ENCODE measurements at regions not wholly inside any gene's neighbourhood (a gene's known extent, or its start where the extent isn't known, plus 50 kb on each side); places are given as distances from the start of the nearest gene placed in this dataset.
"Not testable (repeated sequence)": the region's sequence is repeated elsewhere in the genome, so short reads cannot be mapped to it uniquely, and the experiment has no call there.

- no peak for DNase-seq
Measured at GRCh38 chr2:180927030-180927686, 53.2 kb upstream of the UBE2E3 start.

DNA sequence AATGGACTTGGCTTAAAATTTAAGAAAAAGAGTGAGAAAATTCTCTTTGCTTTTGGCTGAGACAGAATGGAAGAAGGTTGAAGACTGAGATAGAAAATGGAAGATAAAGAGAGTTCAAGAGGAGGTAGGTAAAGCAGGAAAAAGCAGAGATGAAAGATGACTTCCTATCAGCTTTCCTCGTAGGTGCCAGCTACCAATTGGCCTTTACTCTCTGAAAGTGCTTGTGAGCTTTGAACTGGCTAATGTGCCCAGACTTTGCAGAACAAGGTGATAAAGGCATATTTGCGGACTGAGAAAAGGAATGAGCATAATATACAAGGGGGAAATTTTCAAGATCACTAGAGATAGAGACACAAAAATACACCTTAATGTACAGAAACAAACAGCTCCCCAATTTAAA lies 54.7 kb upstream of the UBE2E3 start:
- DNase-seq = no peak

DNA sequence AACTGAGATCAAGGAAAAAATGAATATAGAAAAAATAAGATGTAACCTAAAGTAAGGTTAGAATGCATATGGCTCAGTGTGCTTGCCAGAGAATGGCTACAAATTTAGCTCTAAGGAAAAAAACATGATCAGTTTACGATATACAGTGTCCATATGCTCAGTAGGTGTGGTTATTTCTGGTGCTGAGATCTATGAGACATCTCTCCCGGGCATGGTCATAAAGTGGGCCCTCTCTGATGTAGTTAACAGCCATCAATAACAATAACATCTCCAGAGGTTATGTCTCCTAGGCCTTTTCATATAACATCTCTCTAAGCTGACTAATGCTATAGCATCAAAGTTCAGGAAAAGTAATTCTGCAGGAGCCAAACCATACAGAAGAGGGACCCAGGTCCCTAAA lies 56.3 kb upstream of the UBE2E3 start:
- no peak for DNase-seq

- DNase-seq = no peak
Measured at GRCh38 chr2:180910831-180911665, 69.4 kb upstream of the UBE2E3 start.

GRCh38 chr2:180907731-180908130 lies 72.7 kb upstream of the UBE2E3 start:
- no peak for DNase-seq

DNA sequence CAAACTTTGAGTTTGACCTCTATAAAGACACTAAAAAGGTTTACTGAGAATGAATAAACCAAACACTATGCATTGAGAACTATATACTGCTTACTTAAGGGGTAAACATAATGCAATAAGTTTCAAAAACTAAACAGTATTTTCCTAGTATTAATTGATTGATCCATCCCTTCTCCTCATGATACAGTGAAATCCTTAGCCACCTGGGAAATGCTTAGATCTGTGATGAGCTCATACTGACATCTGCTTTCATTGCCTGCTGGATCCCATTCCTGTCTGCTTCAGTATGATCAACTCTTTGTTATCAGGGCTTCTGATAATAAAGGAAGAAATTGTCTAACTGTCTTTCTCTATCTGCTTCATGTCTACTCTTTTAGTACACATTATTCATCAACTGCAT lies 74.9 kb upstream of the UBE2E3 start:
- no peak for DNase-seq

GRCh38 chr2:180905002-180905401 lies 75.4 kb upstream of the UBE2E3 start:
- no peak for DNase-seq

DNA sequence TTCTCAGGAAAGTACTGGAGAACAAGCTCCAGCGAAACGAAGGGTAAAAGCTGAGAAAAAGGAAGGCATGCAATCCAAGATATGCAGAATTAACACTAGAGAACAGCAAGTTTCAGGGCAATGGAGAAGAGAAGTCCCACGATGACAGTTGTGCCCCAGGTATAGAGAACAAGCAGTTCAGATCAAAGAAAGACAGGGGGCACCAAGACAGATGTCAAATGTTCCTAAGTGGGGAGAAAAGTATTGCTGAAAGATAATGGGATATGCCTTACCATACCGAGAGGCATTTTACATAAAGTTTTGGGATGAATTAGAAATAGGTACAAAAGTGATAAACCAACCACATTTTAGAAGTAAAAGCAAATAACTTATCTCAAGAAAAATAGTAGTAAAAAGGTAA lies 79.1 kb upstream of the UBE2E3 start:
- DNase-seq = no peak

DNA sequence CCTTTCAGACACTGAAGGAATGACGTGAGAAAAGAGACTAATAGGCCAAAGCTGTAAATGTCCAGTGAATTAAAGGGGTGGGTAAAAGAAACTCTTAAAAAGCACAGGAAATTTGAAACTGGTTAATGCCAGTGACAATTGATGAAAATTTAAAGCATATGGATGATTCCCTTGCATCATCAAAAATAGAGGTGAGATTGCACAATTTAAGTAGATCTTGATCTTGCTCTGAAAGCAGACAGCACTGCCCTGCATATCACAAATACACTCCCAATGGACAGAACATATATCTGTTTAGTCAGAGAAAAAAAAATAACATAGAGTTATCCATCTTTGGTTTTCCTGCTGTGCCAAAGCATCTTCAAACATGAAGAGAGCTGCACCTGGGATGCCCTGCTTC lies 86.7 kb upstream of the UBE2E3 start:
- DNase-seq = no peak

DNA sequence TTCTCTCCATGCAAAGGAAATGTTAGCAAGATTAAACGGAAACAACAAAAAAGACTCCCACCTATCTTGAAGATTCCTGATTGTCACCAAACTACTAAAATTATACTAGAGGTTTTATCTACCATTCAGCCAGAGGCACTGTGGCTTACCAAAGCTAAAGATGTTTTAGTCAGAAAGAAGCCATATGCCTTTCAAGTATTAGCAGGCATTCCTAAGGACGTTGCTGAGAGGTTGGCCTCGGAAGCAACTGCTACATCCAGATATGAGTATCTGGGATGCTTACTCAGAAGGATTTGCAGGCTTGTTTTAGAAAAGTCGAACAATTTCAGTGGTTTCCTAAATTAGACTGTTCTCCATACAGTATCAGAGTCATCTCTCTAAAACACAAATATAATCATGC lies 88.3 kb upstream of the UBE2E3 start:
- DNase-seq = no peak

- DNase-seq = no peak
Measured at GRCh38 chr2:180891360-180891759, 89.0 kb upstream of the UBE2E3 start.

GRCh38 chr2:180890781-180891180 lies 89.6 kb upstream of the UBE2E3 start:
- no peak for DNase-seq

GRCh38 chr2:180882959-180883358 lies 97.4 kb upstream of the UBE2E3 start:
- no peak for DNase-seq

- DNase-seq = no peak
Measured at GRCh38 chr2:180876506-180876905, 103.9 kb upstream of the UBE2E3 start.

DNA sequence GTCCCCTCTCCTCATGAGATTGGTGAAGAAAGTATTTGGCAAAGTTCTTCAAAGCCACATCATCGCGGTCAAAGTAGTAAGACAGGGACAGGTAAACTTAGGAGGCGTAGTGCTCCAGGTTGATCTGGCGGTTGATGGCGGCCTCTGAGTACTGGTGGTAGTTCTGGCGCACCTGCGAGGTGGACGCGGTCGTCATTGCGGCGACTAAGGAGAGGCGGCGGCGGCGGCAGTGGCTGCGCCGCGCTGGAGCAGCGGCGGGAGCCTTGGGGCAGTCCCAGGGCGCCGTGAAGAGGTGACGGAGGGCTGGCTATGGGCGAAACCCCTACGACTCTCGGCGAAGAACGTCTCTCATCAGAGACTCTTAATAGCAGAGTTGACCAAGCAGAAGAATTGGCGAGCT lies 107.2 kb upstream of the UBE2E3 start:
- no peak for DNase-seq

GRCh38 chr2:180872781-180873180 lies 107.6 kb upstream of the UBE2E3 start:
- not testable (repeated sequence) for DNase-seq

DNA sequence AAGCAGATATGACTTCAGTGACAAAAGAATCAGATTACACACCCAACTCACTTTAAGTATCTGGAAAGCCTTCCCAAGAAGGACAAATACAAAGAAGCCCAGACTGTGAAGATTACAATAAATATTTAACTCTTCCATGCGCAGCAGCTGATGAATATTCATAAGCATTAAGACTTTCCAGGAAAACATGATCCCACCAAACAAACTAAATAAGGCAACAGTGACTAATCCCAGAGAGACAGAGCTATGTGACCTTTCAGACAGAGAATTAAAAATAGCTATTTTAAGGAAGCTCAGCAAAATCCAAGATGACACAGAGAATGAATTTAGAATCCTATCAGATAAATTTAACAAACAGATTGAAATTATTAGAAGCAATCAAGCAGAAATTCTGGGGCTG lies 108.2 kb upstream of the UBE2E3 start:
- no peak for DNase-seq

- no peak for DNase-seq
Measured at GRCh38 chr2:180871649-180872048, 108.8 kb upstream of the UBE2E3 start.

DNA sequence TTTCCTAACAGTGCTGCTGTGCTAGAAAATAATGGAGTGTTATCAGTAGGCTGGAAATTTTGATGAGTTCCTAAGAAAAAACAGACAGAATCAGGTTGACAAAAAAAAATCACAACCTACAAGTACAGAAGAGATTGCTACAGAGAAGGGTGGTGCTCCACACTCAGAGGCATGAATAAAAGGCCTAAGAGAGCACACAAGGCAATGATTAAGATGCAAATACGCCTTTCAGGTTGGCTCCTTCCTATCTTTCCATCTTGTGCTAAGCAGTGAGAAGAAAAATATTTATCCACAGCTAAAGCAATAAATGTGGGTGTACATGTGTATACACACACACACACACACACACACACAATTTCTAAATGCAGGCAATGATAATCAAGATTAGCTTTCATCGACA lies 130.6 kb upstream of the UBE2E3 start:
- DNase-seq = no peak

DNA sequence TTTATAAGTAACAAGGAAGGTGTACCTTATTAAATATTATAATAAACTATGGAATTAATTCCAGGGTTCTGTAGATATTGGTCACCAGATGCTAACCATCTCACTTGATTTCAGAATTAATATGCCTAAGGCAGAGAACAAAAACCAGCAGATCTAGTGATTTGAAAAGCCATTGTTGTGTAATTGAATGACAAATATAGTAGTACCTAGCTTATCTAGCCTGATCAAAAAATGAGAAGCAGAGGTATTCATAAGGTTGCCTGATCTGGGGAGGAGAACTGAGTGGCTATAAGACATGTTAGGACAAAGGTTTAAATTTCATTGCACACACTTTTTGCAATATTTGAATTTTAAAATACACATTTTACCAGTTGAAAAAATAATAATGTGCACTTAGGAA lies 132.0 kb upstream of the UBE2E3 start:
- no peak for DNase-seq

GRCh38 chr2:180846756-180847472 lies 133.5 kb upstream of the UBE2E3 start:
- DNase-seq = no peak

DNA sequence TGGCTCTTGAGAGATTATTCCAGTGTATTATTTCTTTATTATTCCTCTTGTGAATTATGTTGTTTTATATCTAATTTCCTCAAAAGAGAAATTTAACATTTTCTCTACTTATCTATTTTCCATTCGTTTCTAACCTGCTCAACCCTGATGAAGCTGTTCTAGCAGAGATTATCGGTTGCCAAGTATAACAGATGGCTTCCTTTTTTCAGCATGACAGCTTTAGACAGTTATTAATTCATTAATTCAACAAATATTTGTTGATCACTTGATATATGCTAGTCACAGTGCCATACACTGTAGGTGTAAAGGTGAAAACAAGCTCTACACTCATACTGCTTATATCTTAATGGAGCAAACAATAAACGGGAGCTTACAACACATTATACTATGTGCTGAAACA lies 137.9 kb upstream of the UBE2E3 start:
- no peak for DNase-seq

GRCh38 chr2:180840641-180841040 lies 139.8 kb upstream of the UBE2E3 start:
- no peak for DNase-seq

DNA sequence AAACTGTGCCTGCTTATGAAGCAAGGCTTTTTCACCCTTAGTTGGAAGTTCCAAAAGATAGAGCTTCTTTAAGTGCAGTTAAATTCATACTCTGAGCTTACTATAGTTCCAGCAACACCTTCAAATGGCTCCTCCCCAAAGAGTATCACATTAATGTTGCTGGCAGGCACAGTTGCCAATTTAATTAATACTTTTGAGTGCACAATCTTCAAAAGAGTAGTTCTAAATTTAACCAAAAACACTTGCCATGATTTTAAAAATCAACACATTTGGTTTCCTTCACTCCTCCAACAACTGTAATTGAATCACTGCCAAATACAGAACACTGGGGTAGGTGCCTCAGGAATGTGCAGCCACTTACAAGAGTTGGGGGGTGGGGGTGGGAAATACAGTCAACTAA lies 150.6 kb upstream of the UBE2E3 start:
- DNase-seq = no peak
